Natural killer cell (primary cell): ENCODE measurements at regions not wholly inside any gene's neighbourhood (a gene's known extent, or its start where the extent isn't known, plus 50 kb on each side); places are given as distances from the start of the nearest gene placed in this dataset.

ENCODE experiments used
- ATAC-seq, 3 donors: fragments of 150-1000 bp in 2 of 3; fragments of 200-7000 bp in 1 of 3; cut with Tn5 transposase; 1 replicate in 1 of 3; 2 replicates in 2 of 3; pipeline ENCODE4 v1.10.0; 2021; ENCODE audit warnings: mild to moderate bottlenecking in 2 of 3, moderate library complexity in 2 of 3
- DNase-seq, 2 donors: peaks; one replicate each; pipeline versions ENCODE4 v3.0.0 to v3.0.0-alpha.2; 2013 to 2021; ENCODE audit warnings: mixed read lengths in 1 of 2
- H3K27ac ChIP-seq: one replicate; pipeline ENCODE4 v1.5.1; 2013; ENCODE audit warnings: mild to moderate bottlenecking, low read length
- H3K27me3 ChIP-seq: one replicate; pipeline ENCODE4 v1.6.1; 2013; ENCODE audit warnings: low read length; ENCODE audit not compliant: control insufficient read depth, insufficient read depth
- H3K36me3 ChIP-seq: one replicate; pipeline ENCODE4 v1.6.1; 2013; ENCODE audit warnings: low read length; ENCODE audit not compliant: control insufficient read depth, insufficient read depth
- H3K4me1 ChIP-seq: one replicate; pipeline ENCODE4 v1.6.1; 2013; ENCODE audit warnings: low read length; ENCODE audit not compliant: control insufficient read depth, insufficient read depth
- H3K4me3 ChIP-seq: one replicate; pipeline ENCODE4 v1.5.1; 2013; ENCODE audit warnings: low read length
- H3K9me3 ChIP-seq: one replicate; pipeline ENCODE4 v1.6.1; 2013; ENCODE audit warnings: low read length; ENCODE audit not compliant: control insufficient read depth, insufficient read depth
- H3K27ac Mint-ChIP-seq, 2 donors: one replicate each; pipeline ENCODE4 v1.8.0; 2022; ENCODE audit warnings: mild to moderate bottlenecking in 2 of 2, mixed read lengths in 2 of 2, moderate library complexity in 1 of 2
- H3K27me3 Mint-ChIP-seq, 2 donors: one replicate each; pipeline ENCODE4 v1.8.0; 2022; ENCODE audit warnings: low read depth in 2 of 2, mixed read lengths in 2 of 2
- H3K36me3 Mint-ChIP-seq: one replicate; pipeline ENCODE4 v1.8.0; 2022; ENCODE audit warnings: mixed read lengths
- H3K4me1 Mint-ChIP-seq, 2 donors: one replicate each; pipeline ENCODE4 v1.8.0; 2022; ENCODE audit warnings: mixed read lengths in 2 of 2
- H3K4me3 Mint-ChIP-seq: one replicate; pipeline ENCODE4 v1.8.0; 2022; ENCODE audit warnings: mild to moderate bottlenecking, moderate library complexity, mixed read lengths
- H3K9me3 Mint-ChIP-seq, 2 donors: one replicate each; pipeline ENCODE4 v1.8.0; 2022; ENCODE audit warnings: mixed read lengths in 2 of 2
- CTCF ChIP-seq: fragments of 200-600 bp; IDR thresholded peaks from one replicate; pipeline ENCODE4 v1.8.0; 2022; ENCODE audit warnings: antibody characterized with exemption
- WGBS: methylation state at CpG from one replicate; pipeline ENCODE4 v1.1.7; 2013; ENCODE audit warnings: missing lambda C conversion rate; ENCODE audit not compliant: insufficient coverage; 5-methylcytosine and 5-hydroxymethylcytosine counted together
- intact Hi-C: fragments of 100-400 bp; cut with micrococcal nuclease; formaldehyde crosslinking; loops from one replicate; pipeline ENCODE4 v1.14.2; 2022

DNA sequence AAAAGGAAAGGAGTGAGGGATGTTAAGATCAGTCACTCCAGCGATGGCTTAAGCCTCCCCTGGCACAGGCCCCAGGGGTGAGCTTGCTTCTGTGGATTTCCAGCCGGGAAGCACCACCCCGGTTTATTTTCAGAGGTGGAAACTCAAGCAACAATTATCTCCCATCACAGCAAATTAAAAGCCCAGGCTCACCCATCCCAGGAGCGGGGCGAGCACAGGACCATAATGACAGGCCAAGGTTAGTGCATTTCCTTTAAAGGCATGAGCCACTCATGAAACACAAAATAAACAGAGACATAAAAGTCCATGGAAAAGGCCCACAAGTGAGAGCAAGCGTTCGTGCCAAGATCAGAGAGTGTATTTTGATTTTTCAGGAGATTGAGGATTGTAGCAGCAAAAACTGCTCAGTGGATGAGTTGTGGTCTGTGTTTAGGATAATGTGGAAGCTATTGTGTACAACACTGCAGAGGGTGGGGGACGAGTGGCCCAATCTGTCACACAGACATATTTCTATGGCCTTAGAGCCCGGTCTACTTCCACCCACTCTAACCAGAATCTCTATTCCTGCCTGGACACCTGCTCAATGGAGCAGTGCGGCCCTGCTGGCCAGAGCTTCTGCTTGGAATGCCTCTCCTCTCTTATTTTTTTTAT, 111.4 kb upstream of the CDC42EP3 start:
- Histone ChIP-seq H3K4me3 (no peak overlapping the region), H3K36me3 (no peaks in the 10 kb centered on the region), H3K27me3 (no peaks in the 10 kb centered on the region), H3K27ac (no peak overlapping the region), H3K4me1 (no peaks in the 10 kb centered on the region), H3K9me3 (no peaks in the 10 kb centered on the region)
- intact Hi-C loops = no loop called here
- Mint-ChIP-seq H3K4me3 (no peak overlapping the region), H3K4me1 (no peaks in the 10 kb centered on the region), H3K27me3 (peaks cover 0 to 2% of the 10 kb centered on the region in 2 donors), H3K9me3 (peaks cover 4 to 5% of the 10 kb centered on the region in 2 donors), H3K27ac (no peak overlapping the region), H3K36me3 (peaks cover 5% of the 10 kb centered on the region)
- no peak for TF ChIP-seq CTCF
- DNase-seq (no peak), ATAC-seq (no peak)
- WGBS = 89% methylated on average over 10 of the region's 10 CpGs

DNA sequence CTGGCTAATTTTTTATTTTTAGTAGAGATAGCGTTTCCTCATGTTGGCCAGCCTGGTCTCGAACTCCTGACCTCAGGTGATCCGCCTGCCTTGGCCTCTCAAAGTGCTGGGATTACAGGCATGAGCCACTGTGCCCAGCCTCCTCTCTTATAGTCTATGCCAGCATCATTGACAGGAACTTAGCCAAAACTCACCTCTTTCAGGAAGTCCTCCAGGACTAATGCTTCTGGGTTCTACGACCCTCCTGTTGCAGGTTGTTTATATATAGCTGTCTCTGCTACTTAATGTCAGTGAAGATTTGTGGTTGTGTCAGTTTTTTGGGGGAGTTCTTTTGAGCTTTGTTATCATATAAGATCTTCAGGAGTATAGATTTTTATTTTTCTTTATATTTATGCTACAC, 112.1 kb upstream of the CDC42EP3 start:
- no peaks in the 10 kb centered on the region for H3K27me3 ChIP-seq
- H3K4me3 ChIP-seq = no peak overlapping the region
- no peaks in the 10 kb centered on the region for H3K4me1 ChIP-seq
- no peak overlapping the region for H3K27ac ChIP-seq
- WGBS = 93% methylated on average over 4 of the region's 4 CpGs
- no peak for TF ChIP-seq CTCF
- Mint-ChIP-seq H3K27ac (no peak overlapping the region), H3K36me3 (peaks cover 12% of the 10 kb centered on the region), H3K27me3 (peaks cover 0 to 2% of the 10 kb centered on the region in 2 donors), H3K9me3 (peaks cover 4 to 7% of the 10 kb centered on the region in 2 donors), H3K4me1 (no peaks in the 10 kb centered on the region), H3K4me3 (no peak overlapping the region)
- H3K36me3 ChIP-seq = no peaks in the 10 kb centered on the region
- H3K9me3 ChIP-seq = no peaks in the 10 kb centered on the region
- intact Hi-C loops = no loop called here
- DNase-seq (no peak), ATAC-seq (no peak)

DNA sequence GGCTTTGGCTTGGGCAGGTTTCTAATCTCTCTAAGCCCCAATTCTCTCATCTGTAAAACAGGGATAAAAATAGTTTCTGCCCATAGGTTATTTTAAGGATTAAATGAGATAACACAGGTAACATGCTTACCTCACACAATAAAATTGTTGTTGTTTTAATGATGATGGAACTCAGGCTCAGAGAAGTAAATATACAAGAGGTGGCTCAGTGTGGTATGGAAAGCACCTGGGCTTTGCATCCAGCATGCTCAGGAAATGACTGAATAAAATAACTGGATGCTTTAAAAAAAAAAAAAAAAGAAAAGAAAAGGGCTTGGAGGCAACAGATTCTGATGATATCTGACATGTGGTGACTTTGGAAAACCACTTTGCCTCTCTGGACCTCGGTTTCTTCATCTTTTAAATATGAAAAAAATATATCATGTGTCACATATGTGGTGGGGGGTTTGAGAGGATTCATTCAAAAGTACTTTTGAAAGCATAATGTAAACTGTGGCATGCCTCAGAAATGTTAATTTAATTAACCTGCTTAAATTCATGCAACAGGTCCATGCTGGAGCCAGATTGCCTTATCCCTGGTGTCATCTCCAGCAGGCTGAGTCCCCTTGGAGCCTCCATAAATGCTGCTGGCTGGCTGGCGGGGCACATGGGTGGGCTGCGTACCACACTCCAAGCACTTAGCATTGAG, 112.8 kb upstream of the CDC42EP3 start:
- intact Hi-C loops = no loop called here

More for the DNA sequence above, 112.8 kb upstream of the CDC42EP3 start:
- Histone ChIP-seq H3K4me3 (no peak overlapping the region), H3K27ac (no peak overlapping the region), H3K27me3 (no peaks in the 10 kb centered on the region), H3K36me3 (no peaks in the 10 kb centered on the region), H3K4me1 (no peaks in the 10 kb centered on the region), H3K9me3 (no peaks in the 10 kb centered on the region)
- Mint-ChIP-seq H3K27ac (no peak overlapping the region), H3K27me3 (peaks cover 0 to 2% of the 10 kb centered on the region in 2 donors), H3K36me3 (peaks cover 19% of the 10 kb centered on the region), H3K9me3 (peaks cover 7 to 11% of the 10 kb centered on the region in 2 donors), H3K4me1 (no peaks in the 10 kb centered on the region), H3K4me3 (no peak overlapping the region)
- ATAC-seq (no peak), DNase-seq (no peak)
- TF ChIP-seq CTCF = no peak
- WGBS = 100% methylated on average over 2 of the region's 3 CpGs
